SK-N-MC (cell line): ENCODE measurements at regions not wholly inside any gene's neighbourhood (a gene's known extent, or its start where the extent isn't known, plus 50 kb on each side); places are given as distances from the start of the nearest gene placed in this dataset.

Source experiments
- EZH2 ChIP-seq: fragments of 200-600 bp; sonication (generic); IDR thresholded peaks from one replicate; pipeline ENCODE4 v1.6.1; 2017; ENCODE audit warnings: antibody characterized with exemption
- POLR2AphosphoS5 ChIP-seq: IDR thresholded peaks from 2 replicates; pipeline ENCODE4 v1.6.1; 2012; ENCODE audit warnings: mild to moderate bottlenecking, low read depth, low read length, borderline replicate concordance

DNA sequence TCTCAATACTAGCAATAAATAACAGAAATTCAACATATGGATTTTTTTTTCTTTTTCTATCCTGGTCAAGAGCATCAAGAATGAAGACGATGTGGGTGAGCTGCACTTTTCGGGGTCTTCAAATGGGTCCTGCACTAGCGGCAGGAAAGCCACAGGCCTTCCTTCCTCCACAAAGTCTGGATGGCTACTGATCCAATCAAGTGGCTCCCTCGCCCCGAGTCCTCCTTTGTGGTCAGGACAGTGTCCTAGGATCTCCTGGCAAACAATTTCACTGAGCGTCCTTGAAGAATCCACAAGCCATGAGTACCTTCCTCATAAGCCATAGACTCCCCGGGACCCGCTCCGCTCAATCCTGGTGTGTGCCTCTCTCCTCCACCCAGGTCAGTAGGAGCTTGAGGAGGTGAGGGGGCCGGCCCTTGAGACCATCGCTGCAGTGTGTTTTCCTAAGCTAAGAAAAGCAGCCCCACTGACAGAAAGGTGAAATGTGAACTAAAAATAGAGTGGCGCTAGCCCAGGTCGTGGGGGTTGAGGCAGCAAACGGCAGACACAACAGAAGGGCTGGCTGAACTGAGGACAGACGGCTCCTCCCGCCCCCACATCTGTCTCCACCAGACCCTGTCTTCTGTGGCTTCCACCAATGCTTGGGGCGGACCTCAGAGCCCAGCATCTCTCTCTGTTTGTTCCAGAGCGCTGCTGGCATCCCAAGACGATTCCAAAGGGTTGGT, 202.3 kb downstream of the HERPUD2 start:
- TF ChIP-seq POLR2AphosphoS5 (no peak), EZH2 (no peak)
